NT2/D1 (cell line): ENCODE measurements at regions not wholly inside any gene's neighbourhood (a gene's known extent, or its start where the extent isn't known, plus 50 kb on each side); places are given as distances from the start of the nearest gene placed in this dataset.

Experiments
- SUZ12 ChIP-seq: IDR thresholded peaks from 2 replicates; pipeline ENCODE4 v1.6.1; 2011; ENCODE audit not compliant: insufficient read length, insufficient read depth; ENCODE audit errors: extremely low read depth
- YY1 ChIP-seq: IDR thresholded peaks from 2 replicates; pipeline ENCODE4 v1.6.1; 2011; ENCODE audit not compliant: insufficient read length, insufficient read depth
- ZNF274 ChIP-seq: IDR thresholded peaks from 2 replicates; pipeline ENCODE4 v1.6.1; 2011; ENCODE audit warnings: mild to moderate bottlenecking, low read depth, low read length

- TF ChIP-seq YY1 (no peak), SUZ12 (no peak), ZNF274 (no peak)
Measured at GRCh38 chr1:221635305-221635704, 106.6 kb downstream of the DUSP10 start.
